PFSK-1 (cell line): ENCODE measurements at regions not wholly inside any gene's neighbourhood (a gene's known extent, or its start where the extent isn't known, plus 50 kb on each side); places are given as distances from the start of the nearest gene placed in this dataset.

Experiments used
- POLR2AphosphoS5 ChIP-seq: IDR thresholded peaks from 2 replicates; pipeline ENCODE4 v1.6.1; 2012; ENCODE audit warnings: low read depth, mild to moderate bottlenecking, control low read depth, low read length, moderate library complexity
- TAF1 ChIP-seq: IDR thresholded peaks from 2 replicates; pipeline ENCODE4 v1.6.1; 2012; ENCODE audit warnings: low read length, control low read depth, borderline replicate concordance; ENCODE audit not compliant: insufficient read depth
- TF ChIP-seq, protein P1 (sequence below), 2 experiments: IDR thresholded peaks; 2 replicates each; pipeline versions ENCODE4 v1.6.1 to v1.8.0; 2011 to 2012; ENCODE audit warnings: low read depth in 2 of 2, low read length in 2 of 2, control low read depth in 1 of 2, inconsistent platforms in 1 of 2, mild to moderate bottlenecking in 1 of 2, moderate library complexity in 1 of 2; ENCODE audit not compliant: insufficient read depth in 1 of 2

DNA sequence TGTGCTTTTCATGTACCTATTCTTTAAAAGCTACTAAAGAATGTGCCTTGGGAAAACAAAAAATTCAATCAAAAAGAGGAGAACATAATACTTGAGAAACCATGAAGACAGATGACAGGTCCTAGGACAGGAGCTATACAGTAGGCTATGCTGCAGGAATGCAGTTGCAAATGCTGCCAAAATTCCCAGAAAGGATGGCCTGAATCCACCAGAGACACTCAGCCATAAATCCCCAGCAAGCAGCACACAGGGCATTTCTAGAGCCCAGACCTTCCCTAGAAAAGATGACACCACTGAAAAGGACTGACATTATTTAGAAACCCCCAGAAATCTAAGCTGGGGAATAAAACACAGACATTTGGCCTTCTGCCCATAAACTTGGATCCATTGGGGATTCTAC is 237.3 kb downstream of the C7orf25 start:
- TF ChIP-seq TAF1 (no peak), POLR2AphosphoS5 (no peak)
- TF ChIP-seq, protein P1, sequence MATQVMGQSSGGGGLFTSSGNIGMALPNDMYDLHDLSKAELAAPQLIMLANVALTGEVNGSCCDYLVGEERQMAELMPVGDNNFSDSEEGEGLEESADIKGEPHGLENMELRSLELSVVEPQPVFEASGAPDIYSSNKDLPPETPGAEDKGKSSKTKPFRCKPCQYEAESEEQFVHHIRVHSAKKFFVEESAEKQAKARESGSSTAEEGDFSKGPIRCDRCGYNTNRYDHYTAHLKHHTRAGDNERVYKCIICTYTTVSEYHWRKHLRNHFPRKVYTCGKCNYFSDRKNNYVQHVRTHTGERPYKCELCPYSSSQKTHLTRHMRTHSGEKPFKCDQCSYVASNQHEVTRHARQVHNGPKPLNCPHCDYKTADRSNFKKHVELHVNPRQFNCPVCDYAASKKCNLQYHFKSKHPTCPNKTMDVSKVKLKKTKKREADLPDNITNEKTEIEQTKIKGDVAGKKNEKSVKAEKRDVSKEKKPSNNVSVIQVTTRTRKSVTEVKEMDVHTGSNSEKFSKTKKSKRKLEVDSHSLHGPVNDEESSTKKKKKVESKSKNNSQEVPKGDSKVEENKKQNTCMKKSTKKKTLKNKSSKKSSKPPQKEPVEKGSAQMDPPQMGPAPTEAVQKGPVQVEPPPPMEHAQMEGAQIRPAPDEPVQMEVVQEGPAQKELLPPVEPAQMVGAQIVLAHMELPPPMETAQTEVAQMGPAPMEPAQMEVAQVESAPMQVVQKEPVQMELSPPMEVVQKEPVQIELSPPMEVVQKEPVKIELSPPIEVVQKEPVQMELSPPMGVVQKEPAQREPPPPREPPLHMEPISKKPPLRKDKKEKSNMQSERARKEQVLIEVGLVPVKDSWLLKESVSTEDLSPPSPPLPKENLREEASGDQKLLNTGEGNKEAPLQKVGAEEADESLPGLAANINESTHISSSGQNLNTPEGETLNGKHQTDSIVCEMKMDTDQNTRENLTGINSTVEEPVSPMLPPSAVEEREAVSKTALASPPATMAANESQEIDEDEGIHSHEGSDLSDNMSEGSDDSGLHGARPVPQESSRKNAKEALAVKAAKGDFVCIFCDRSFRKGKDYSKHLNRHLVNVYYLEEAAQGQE (IDR thresholded peaks at IDR 0.05; ENCODE audit: insufficient read depth in 1 of 2, low read depth in 2 of 2, low read length in 2 of 2), result no peak
